ENCODE measurements at regions not wholly inside any gene's neighbourhood (a gene's known extent, or its start where the extent isn't known, plus 50 kb on each side); places are given as distances from the start of the nearest gene placed in this dataset.

DNA sequence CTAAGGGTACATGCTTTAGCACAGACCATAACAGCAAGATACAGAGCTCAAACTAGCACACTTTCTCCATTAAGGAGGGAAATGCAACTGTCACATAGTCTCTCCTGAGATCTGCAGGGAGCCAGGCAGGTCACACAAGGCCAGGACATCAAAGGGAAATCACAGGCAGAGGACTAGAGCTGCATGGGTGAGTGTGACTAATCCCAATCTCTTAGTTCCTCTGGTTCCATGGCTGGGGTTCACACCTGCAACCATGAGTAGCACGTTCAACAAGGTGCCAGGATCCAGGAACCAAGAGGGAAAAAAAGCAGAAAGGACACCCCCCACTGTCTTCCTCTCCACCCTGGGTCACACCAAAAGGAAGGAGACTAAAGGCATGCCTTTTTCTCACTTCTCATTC, 296.5 kb upstream of the STEAP1 start:
- Mint-ChIP-seq H3K4me1 (ENCODE audit: low read depth) (no peaks in the 10 kb centered on the region), H3K9me3 (peaks cover 4% of the 10 kb centered on the region), H3K36me3 (ENCODE audit: low read depth) (no peaks in the 10 kb centered on the region), H3K27ac (no peak overlapping the region), H3K4me3 (ENCODE audit: low read depth) (no peak overlapping the region), H3K27me3 (ENCODE audit: low read depth) (no peaks in the 10 kb centered on the region)
- no peak for DNase-seq (ENCODE audit: low spot score)
- intact Hi-C loops (cut with micrococcal nuclease), result no loop called here

DNA sequence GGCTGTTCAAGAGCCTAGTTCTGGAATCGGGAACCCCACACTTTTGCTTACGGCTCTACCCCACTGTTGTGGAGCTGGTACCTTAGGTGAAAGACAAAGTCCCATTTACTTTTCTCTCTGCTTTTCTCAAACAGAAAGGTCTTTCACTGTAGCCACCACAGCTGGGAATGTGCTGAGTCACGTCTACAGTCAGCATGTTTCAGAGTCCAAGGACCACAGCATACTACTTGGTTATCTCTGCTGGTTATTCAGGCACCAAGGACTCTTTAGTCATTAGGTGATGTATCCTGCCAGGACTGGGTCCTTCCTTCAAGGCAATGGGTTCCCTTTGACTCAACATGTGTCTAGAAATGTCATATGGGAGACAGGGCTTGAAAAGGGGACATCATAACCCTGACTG, 266.8 kb upstream of the STEAP1 start:
- intact Hi-C loops (cut with micrococcal nuclease), result no loop called here
- DNase-seq (ENCODE audit: low spot score), result no peak
- Mint-ChIP-seq H3K4me3 (ENCODE audit: low read depth) (no peak overlapping the region), H3K27me3 (ENCODE audit: low read depth) (no peaks in the 10 kb centered on the region), H3K9me3 (no peaks in the 10 kb centered on the region), H3K36me3 (ENCODE audit: low read depth) (no peaks in the 10 kb centered on the region), H3K4me1 (ENCODE audit: low read depth) (no peaks in the 10 kb centered on the region), H3K27ac (no peak overlapping the region)

DNA sequence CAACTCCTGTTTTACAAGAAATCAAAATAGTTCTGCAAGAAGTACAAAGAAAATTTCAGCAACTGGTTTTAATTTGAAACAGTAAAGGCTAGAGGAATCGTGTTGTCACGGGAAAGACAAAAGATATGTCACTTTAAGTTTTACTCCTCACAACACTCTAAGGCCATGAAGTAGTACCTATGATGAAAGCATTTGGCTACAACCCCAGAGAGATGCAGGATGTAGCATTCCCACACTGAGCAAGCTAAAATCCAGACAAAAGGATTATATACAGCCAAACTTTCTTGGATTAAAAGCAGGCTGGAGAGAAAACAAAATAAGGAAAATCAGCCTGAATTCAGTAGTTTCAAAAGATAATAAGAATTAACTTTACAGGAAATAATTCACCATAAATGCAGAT, 245.5 kb upstream of the STEAP1 start:
- intact Hi-C loops (cut with micrococcal nuclease), result no loop called here
- no peaks in the 10 kb centered on the region for H3K4me1 Mint-ChIP-seq (ENCODE audit: low read depth)
- no peaks in the 10 kb centered on the region for H3K9me3 Mint-ChIP-seq
- no peak for DNase-seq (ENCODE audit: low spot score)
- H3K36me3 Mint-ChIP-seq (ENCODE audit: low read depth), result no peaks in the 10 kb centered on the region
- H3K4me3 Mint-ChIP-seq (ENCODE audit: low read depth), result no peak overlapping the region
- H3K27ac Mint-ChIP-seq, result no peak overlapping the region
- no peaks in the 10 kb centered on the region for H3K27me3 Mint-ChIP-seq (ENCODE audit: low read depth)

DNA sequence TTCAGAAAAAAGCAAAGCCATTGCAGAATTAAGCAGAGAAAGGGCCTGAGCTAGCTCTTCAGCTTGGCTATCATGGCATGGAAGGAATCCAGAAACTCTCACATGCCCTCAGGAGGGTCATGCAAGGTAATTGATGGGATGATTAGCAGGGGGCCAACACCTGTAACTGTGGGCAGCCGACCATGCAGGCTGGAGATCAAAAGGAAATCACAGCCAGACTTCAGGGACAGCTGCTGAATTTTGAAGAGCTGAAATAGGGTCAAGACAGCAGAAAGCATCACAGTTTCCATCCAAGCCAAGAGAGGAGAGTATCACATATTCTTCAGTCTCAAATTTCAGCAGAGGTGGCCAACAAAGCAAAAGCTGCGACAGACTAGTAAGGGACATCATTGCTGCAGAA, 239.6 kb upstream of the STEAP1 start:
- no peaks in the 10 kb centered on the region for H3K9me3 Mint-ChIP-seq
- intact Hi-C loops (cut with micrococcal nuclease), result no loop called here

DNA sequence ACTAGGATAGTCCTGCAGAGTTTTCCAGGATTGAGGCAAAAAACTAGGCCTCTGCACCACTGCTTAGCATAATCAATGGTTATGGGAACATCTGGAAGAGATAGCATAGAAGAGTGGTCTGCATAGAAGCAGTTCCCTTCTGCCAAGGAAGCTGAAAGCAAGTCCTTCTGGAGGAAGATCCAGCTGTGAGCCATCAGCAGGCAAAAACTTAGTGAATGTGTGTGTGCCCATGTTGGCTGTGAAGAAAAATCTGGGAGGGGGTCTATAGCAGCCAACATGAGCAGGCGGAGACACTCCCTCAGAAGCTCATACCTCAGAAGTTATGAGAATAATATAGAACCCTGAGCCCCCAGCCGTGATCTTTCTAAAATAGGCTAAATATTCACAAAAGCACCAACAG, 228.1 kb upstream of the STEAP1 start:
- no peak for DNase-seq (ENCODE audit: low spot score)
- no peak overlapping the region for H3K4me3 Mint-ChIP-seq (ENCODE audit: low read depth)
- no peaks in the 10 kb centered on the region for H3K36me3 Mint-ChIP-seq (ENCODE audit: low read depth)
- no peaks in the 10 kb centered on the region for H3K4me1 Mint-ChIP-seq (ENCODE audit: low read depth)
- peaks cover 6% of the 10 kb centered on the region for H3K9me3 Mint-ChIP-seq
- H3K27ac Mint-ChIP-seq, result no peak overlapping the region
- no peaks in the 10 kb centered on the region for H3K27me3 Mint-ChIP-seq (ENCODE audit: low read depth)
- intact Hi-C loops (cut with micrococcal nuclease), result no loop called here

More for the DNA sequence above, 239.6 kb upstream of the STEAP1 start:
- H3K36me3 Mint-ChIP-seq (ENCODE audit: low read depth), result no peaks in the 10 kb centered on the region
- no peaks in the 10 kb centered on the region for H3K4me1 Mint-ChIP-seq (ENCODE audit: low read depth)
- H3K27me3 Mint-ChIP-seq (ENCODE audit: low read depth), result no peaks in the 10 kb centered on the region
- no peak overlapping the region for H3K27ac Mint-ChIP-seq
- no peak for DNase-seq (ENCODE audit: low spot score)
- no peak overlapping the region for H3K4me3 Mint-ChIP-seq (ENCODE audit: low read depth)

DNA sequence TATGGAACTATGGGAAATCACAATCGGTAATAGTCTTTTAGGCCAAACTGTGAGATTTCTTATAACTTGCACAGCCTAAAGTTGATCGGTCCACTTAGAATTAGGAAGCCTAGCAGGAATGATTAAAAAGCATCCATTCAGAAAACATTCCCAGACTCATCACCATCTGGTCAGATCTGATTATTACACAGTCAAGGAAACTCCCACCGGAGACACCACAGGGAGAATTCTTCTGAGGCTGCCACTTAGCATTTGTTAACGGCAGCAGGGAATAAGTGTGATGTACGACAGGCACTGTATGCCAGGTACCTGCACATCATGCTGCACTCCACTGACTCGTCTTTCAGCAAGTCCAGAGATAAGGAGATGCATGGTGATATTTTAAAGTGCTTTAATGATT, 227.6 kb upstream of the STEAP1 start:
- no peaks in the 10 kb centered on the region for H3K36me3 Mint-ChIP-seq (ENCODE audit: low read depth)
- no peaks in the 10 kb centered on the region for H3K27me3 Mint-ChIP-seq (ENCODE audit: low read depth)
- no peak overlapping the region for H3K4me3 Mint-ChIP-seq (ENCODE audit: low read depth)
- H3K4me1 Mint-ChIP-seq (ENCODE audit: low read depth), result no peaks in the 10 kb centered on the region
- intact Hi-C loops (cut with micrococcal nuclease), result no loop called here
- H3K9me3 Mint-ChIP-seq, result peaks cover 6% of the 10 kb centered on the region
- no peak overlapping the region for H3K27ac Mint-ChIP-seq
- DNase-seq (ENCODE audit: low spot score), result no peak

DNA sequence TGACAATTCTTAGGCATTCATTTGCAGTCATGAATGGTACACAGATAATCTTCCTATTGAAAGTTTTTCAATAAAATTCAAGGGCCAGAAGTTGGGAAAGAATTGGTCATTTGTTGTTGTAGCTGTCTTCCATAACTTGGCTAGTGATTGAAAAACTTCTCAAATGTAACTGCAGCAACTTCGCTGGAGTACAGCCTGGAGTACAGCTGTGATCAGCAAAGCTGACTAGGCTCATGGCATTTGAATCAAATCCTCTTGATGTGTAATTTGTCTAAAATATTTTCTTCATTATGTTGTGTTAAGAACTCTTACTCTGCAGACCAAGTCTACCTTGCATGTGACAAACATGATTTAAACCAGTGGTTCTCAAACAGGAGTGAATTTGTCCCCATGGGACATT, 226.5 kb upstream of the STEAP1 start:
- no peak for DNase-seq (ENCODE audit: low spot score)
- no peak overlapping the region for H3K4me3 Mint-ChIP-seq (ENCODE audit: low read depth)
- intact Hi-C loops (cut with micrococcal nuclease), result no loop called here
- H3K9me3 Mint-ChIP-seq, result peaks cover 6% of the 10 kb centered on the region
- H3K4me1 Mint-ChIP-seq (ENCODE audit: low read depth), result no peaks in the 10 kb centered on the region
- no peak overlapping the region for H3K27ac Mint-ChIP-seq
- H3K36me3 Mint-ChIP-seq (ENCODE audit: low read depth), result no peaks in the 10 kb centered on the region
- no peaks in the 10 kb centered on the region for H3K27me3 Mint-ChIP-seq (ENCODE audit: low read depth)

DNA sequence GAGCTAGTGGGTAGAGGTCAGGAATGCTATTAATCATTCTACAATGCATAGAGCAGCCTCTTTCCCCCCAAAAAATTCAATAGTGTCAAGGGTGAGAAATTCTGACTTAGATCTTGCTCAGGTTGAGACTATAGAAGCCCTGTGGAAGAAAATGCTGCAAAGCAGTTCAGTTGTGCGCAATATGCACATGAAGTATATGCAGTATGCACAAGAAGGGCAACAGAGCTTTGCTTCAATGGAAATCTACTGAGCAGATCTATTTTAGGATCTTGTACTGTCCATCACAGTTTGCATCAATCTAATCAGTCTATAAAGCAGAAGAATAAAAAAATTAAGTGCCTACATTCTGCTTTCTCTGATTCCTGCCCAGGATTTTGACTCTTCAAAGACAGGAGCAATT, 225.8 kb upstream of the STEAP1 start:
- H3K9me3 Mint-ChIP-seq, result peaks cover 6% of the 10 kb centered on the region
- H3K4me1 Mint-ChIP-seq (ENCODE audit: low read depth), result no peaks in the 10 kb centered on the region
- no peaks in the 10 kb centered on the region for H3K27me3 Mint-ChIP-seq (ENCODE audit: low read depth)
- DNase-seq (ENCODE audit: low spot score), result no peak
- H3K4me3 Mint-ChIP-seq (ENCODE audit: low read depth), result no peak overlapping the region
- intact Hi-C loops (cut with micrococcal nuclease), result no loop called here
- H3K36me3 Mint-ChIP-seq (ENCODE audit: low read depth), result no peaks in the 10 kb centered on the region
- H3K27ac Mint-ChIP-seq, result no peak overlapping the region

DNA sequence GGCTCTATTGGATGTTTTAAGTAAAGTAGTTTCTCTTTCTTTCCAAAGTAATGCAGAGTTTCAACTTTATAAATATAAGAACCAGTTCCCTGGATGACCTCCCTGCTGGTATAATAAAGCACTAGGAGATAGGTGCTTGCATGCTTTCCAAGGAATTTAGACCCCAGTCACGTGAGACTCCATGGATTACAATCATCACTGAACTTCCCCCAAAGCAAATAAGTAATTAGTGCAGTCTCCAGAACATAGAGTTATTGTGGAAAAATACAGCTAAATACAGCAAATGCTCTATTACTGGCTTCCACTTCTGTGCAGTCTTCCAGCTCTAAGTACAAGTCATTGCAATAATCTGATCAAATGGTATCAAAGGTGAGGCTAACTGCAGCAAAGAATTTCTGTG, 220.2 kb upstream of the STEAP1 start:
- no peaks in the 10 kb centered on the region for H3K27me3 Mint-ChIP-seq (ENCODE audit: low read depth)
- no peaks in the 10 kb centered on the region for H3K4me1 Mint-ChIP-seq (ENCODE audit: low read depth)
- no peak for DNase-seq (ENCODE audit: low spot score)
- no peak overlapping the region for H3K27ac Mint-ChIP-seq
- H3K36me3 Mint-ChIP-seq (ENCODE audit: low read depth), result no peaks in the 10 kb centered on the region
- H3K9me3 Mint-ChIP-seq, result no peaks in the 10 kb centered on the region
- intact Hi-C loops (cut with micrococcal nuclease), result no loop called here
- H3K4me3 Mint-ChIP-seq (ENCODE audit: low read depth), result no peak overlapping the region

DNA sequence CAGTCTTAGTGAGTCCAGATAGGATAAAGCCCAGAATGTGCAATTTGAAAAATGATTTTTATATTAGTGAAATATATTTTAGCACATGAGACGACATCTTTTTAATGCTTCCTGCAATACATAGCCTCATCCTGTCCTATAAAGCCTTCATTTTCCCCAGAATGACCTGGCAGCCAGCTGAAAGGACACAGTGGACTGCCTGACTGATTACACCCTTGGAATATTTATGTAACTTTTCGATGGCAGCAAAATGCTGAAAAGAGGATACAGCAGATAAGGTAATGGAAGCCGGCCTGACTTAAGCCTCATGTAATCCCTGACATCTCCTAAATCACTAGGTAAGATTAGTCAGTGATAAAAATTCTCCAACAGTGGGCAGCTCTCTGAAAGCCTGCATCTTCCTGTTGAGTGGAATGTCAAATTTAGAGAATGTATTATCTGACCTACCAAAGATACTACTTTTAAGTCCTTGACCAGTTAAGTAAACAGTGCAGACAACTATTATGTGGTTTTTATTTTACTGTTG, 210.7 kb upstream of the STEAP1 start:
- no peak for DNase-seq (ENCODE audit: low spot score)
- Mint-ChIP-seq H3K4me3 (ENCODE audit: low read depth) (no peak overlapping the region), H3K27me3 (ENCODE audit: low read depth) (no peaks in the 10 kb centered on the region), H3K27ac (no peak overlapping the region), H3K9me3 (no peaks in the 10 kb centered on the region), H3K4me1 (ENCODE audit: low read depth) (no peaks in the 10 kb centered on the region), H3K36me3 (ENCODE audit: low read depth) (no peaks in the 10 kb centered on the region)
- intact Hi-C loops (cut with micrococcal nuclease), result no loop called here

DNA sequence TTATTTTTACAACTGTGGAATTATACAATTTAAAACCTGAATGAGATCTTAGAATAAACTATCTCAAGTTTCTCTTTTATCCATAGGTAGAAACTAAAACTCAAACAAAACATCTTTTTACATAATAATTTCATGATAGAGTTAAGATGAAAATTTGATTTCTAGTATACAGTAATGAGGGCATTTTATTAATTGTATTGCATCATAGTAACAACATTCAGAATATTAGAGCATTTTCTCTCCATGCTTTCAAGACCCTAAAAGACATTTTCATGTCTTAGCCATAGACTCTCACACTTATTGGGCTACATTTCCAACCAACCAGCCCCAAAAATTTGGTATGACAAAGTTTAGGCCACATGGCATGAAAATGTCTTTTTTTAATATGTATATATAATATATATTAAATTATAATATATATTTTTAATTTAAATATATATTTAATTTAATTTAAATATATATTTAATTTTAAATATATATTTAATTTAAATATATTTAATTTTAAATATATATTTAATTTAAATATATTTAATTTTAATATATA, 195.7 kb upstream of the STEAP1 start:
- Mint-ChIP-seq H3K4me1 (ENCODE audit: low read depth) (no peaks in the 10 kb centered on the region), H3K36me3 (ENCODE audit: low read depth) (no peaks in the 10 kb centered on the region), H3K27ac (no peak overlapping the region), H3K4me3 (ENCODE audit: low read depth) (no peak overlapping the region), H3K9me3 (no peaks in the 10 kb centered on the region), H3K27me3 (ENCODE audit: low read depth) (no peaks in the 10 kb centered on the region)
- no peak for DNase-seq (ENCODE audit: low spot score)
- intact Hi-C loops (cut with micrococcal nuclease), result no loop called here

DNA sequence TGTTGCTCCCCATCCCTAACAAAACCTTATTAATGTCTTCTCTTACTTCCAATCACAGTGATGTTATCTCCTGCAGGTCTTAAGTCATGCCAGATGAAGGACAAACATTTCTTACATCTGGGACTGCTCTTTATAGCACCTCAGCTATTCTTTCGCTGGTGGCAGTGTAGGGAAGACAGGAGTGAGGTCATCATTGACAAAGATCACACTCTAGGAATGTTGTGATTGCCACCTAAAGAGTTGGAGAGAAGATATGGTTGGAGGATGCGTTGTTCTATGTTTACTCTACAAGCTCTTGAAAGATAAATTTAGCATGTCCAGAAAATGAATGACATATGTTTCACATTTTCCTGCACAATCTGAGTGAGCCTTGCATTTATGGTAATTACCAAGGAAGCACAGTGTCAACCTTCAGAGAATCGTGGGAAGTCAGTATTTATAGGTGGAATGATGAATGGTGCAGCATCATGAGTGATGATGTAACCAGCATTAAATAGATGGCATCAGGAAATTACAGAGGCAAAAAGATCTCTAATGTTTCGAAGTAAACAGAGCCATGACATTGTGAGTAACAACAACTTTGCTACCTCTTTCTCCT, 188.1 kb upstream of the STEAP1 start:
- DNase-seq (ENCODE audit: low spot score), result no peak
- Mint-ChIP-seq H3K27ac (no peak overlapping the region), H3K27me3 (ENCODE audit: low read depth) (no peaks in the 10 kb centered on the region), H3K4me3 (ENCODE audit: low read depth) (no peak overlapping the region), H3K36me3 (ENCODE audit: low read depth) (no peaks in the 10 kb centered on the region), H3K9me3 (no peaks in the 10 kb centered on the region), H3K4me1 (ENCODE audit: low read depth) (no peaks in the 10 kb centered on the region)
- intact Hi-C loops (cut with micrococcal nuclease), result no loop called here

DNA sequence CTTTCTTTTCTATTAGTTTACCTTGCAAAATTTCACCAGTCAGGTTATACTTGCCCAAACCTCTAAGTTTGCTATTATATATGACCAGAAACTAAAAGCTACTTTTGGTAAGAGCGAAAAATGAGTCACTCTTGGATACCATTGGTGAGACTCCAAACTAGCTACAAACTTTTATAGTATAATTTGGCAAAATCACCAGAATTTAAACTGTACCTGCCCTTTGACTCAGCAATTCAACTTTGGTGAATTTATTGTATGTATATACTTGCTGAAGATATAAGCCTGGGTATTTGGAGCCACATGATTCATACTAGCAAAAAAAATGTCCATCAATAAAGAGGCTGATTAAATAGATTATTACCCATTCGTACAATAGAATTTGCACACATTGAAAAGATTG, 178.7 kb upstream of the STEAP1 start:
- no peaks in the 10 kb centered on the region for H3K36me3 Mint-ChIP-seq (ENCODE audit: low read depth)
- H3K9me3 Mint-ChIP-seq, result no peaks in the 10 kb centered on the region
- H3K27me3 Mint-ChIP-seq (ENCODE audit: low read depth), result no peaks in the 10 kb centered on the region
- no peak for DNase-seq (ENCODE audit: low spot score)
- H3K4me1 Mint-ChIP-seq (ENCODE audit: low read depth), result no peaks in the 10 kb centered on the region
- no peak overlapping the region for H3K27ac Mint-ChIP-seq
- intact Hi-C loops (cut with micrococcal nuclease), result no loop called here
- no peak overlapping the region for H3K4me3 Mint-ChIP-seq (ENCODE audit: low read depth)

DNA sequence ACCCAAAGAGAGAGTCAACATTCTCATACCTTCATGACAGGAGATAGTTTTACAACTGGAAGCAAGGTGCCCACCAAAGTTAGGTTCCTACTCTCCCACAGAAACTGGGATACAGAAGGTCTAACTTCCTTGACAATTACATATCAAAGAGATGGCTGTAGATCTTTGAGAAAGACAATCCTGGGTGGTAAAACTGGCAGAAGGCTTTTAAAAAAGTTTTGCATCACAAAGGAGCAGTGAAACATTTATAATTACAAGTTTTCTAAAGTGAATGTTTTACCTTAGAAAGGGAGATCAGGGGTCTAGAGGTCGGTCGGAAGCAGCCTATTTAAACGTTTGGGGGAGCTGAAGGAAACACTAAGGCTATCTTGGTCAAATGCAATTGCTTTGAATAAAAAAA, 166.6 kb upstream of the STEAP1 start:
- no peak for DNase-seq (ENCODE audit: low spot score)
- intact Hi-C loops (cut with micrococcal nuclease), result no loop called here
- Mint-ChIP-seq H3K27me3 (ENCODE audit: low read depth) (no peaks in the 10 kb centered on the region), H3K4me3 (ENCODE audit: low read depth) (no peak overlapping the region), H3K36me3 (ENCODE audit: low read depth) (no peaks in the 10 kb centered on the region), H3K9me3 (no peaks in the 10 kb centered on the region), H3K4me1 (ENCODE audit: low read depth) (no peaks in the 10 kb centered on the region), H3K27ac (no peak overlapping the region)

Data from activated T-helper 2 cell treated with anti-CD3 and anti-CD28 coated beads, Interferon-gamma antibody, Interleukin-2, Interleukin-4, amounts not matched to agents 10 μg/mL and 5 μg/mL and 100 μg/mL, durations not matched to agents 14 hours and 24 hours and 36 hours (primary cell).